Activated CD4-positive, alpha-beta memory T cell treated with anti-CD3 and anti-CD28 coated beads, Interleukin-2, amount 10 ng/mL, durations not matched to agents 7 days and 5 days (primary cell): ENCODE measurements at regions not wholly inside any gene's neighbourhood (a gene's known extent, or its start where the extent isn't known, plus 50 kb on each side); places are given as distances from the start of the nearest gene placed in this dataset.
"Not testable (repeated sequence)": the region's sequence is repeated elsewhere in the genome, so short reads cannot be mapped to it uniquely, and the experiment has no call there.

Experiments
- CTCF ChIA-PET: fragments of 350-600 bp; sonication (Branson Sonifier 250); formaldehyde crosslinking; loops from one replicate; lab custom pipeline; 2021; ENCODE audit warnings: antibody characterized with exemption, inconsistent platforms; lab: Charles Lee
- POLR2A ChIA-PET: fragments of 350-600 bp; sonication (Branson Sonifier 250); formaldehyde crosslinking; loops from one replicate; lab custom pipeline; 2021; ENCODE audit warnings: antibody characterized with exemption; lab: Charles Lee
- DNase-seq: peaks from one replicate; pipeline ENCODE4 v3.0.0-alpha.2; 2020
- H3K27ac Mint-ChIP-seq: one replicate; pipeline ENCODE4 v1.8.0; 2021; ENCODE audit warnings: mild to moderate bottlenecking, mixed read lengths
- H3K27me3 Mint-ChIP-seq: one replicate; pipeline ENCODE4 v1.8.0; 2021; ENCODE audit warnings: mixed read lengths
- H3K36me3 Mint-ChIP-seq: one replicate; pipeline ENCODE4 v1.8.0; 2021; ENCODE audit warnings: low read depth, mixed read lengths
- H3K4me1 Mint-ChIP-seq: one replicate; pipeline ENCODE4 v1.8.0; 2021; ENCODE audit warnings: mixed read lengths
- H3K4me3 Mint-ChIP-seq: one replicate; pipeline ENCODE4 v1.8.0; 2021; ENCODE audit warnings: mild to moderate bottlenecking, mixed read lengths
- H3K9me3 Mint-ChIP-seq: one replicate; pipeline ENCODE4 v1.8.0; 2021; ENCODE audit warnings: mixed read lengths

GRCh38 chr7:39798077-39798476 is 152.0 kb upstream of the CDK13 start:
- H3K27ac Mint-ChIP-seq, H3K4me3 Mint-ChIP-seq, POLR2A ChIA-PET, DNase-seq, H3K36me3 Mint-ChIP-seq, CTCF ChIA-PET, H3K4me1 Mint-ChIP-seq, H3K27me3 Mint-ChIP-seq, H3K9me3 Mint-ChIP-seq: not testable (repeated sequence)

- Mint-ChIP-seq H3K36me3 (no peaks in the 10 kb centered on the region), H3K4me3 (no peak overlapping the region), H3K27ac (no peak overlapping the region), H3K4me1 (no peaks in the 10 kb centered on the region), H3K27me3 (peaks cover 10% of the 10 kb centered on the region), H3K9me3 (no peaks in the 10 kb centered on the region)
- ChIA-PET POLR2A (no interaction called here), CTCF (no interaction called here)
- no peak for DNase-seq
Measured at GRCh38 chr7:39808796-39809481, 141.1 kb upstream of the CDK13 start.

DNA sequence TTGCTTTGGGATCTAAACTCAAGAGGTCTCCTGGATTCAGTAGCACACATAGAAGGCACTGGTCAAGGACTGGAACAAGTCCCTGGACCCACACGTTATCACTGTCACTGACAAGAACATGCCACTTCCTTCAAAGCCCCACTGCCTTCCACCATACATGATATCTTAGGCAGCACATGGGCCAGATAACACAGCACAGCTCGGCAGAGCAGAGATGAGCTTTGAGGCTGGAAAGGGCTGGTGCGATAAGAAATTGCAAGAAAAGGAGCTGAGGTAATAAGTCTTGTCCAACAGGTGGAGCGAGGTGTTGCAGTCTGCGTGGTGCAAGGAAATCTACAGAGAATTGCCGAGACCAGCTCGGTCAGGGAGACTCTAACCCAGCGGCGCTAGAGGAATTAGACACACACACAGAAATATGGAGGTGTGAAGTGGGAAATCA is 139.8 kb upstream of the CDK13 start:
- H3K4me1 Mint-ChIP-seq: no peaks in the 10 kb centered on the region
- POLR2A ChIA-PET: no interaction called here
- H3K9me3 Mint-ChIP-seq: no peaks in the 10 kb centered on the region
- CTCF ChIA-PET: no interaction called here
- H3K4me3 Mint-ChIP-seq: no peak overlapping the region
- no peak for DNase-seq
- peaks cover 18% of the 10 kb centered on the region for H3K27me3 Mint-ChIP-seq
- no peak overlapping the region for H3K27ac Mint-ChIP-seq
- H3K36me3 Mint-ChIP-seq: no peaks in the 10 kb centered on the region

DNA sequence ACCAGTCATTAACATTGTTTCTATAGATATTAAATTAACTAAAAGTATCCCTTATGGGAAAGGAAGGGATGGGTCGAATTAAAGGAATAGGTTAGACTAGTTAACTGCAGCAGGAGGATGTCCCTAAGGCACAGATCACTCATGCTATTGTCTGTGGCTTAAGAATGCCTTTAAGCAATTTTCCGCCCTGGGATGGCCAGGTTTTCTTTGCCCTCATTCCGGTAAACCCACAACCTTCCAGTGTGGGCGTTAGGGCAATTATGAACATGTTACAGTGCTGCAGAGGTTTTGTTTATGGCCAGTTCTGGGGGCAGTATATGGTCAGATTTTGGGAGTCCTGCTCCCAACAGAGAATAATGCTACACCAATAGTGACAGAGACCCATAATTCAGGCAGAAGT is 139.3 kb upstream of the CDK13 start:
- no peak overlapping the region for H3K27ac Mint-ChIP-seq
- no peaks in the 10 kb centered on the region for H3K36me3 Mint-ChIP-seq
- ChIA-PET CTCF (no interaction called here), POLR2A (no interaction called here)
- no peak for DNase-seq
- H3K27me3 Mint-ChIP-seq: peaks cover 22% of the 10 kb centered on the region
- no peaks in the 10 kb centered on the region for H3K4me1 Mint-ChIP-seq
- no peak overlapping the region for H3K4me3 Mint-ChIP-seq
- no peaks in the 10 kb centered on the region for H3K9me3 Mint-ChIP-seq

DNA sequence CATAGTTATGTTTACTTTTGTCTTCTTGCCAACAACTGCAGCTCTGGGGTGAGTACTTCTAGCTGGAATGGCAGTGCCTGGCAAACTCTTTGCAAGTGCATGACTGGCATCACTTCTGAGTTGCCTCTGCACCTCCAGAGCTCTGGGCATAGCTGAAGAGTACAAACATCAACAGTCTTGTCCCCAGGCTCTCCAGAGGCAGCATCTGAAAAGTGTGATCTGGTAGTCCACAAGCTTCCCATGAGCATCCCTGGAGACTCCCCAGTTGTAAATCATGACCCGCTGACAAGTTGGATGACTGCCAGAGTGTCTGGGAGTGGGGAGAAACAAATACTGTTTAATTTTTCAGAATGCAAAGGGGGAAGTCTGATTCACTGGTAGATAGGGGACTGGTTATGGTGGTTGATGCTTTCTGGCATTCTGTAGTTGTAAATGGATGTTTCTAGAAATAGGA is 138.9 kb upstream of the CDK13 start:
- POLR2A ChIA-PET: no interaction called here
- Mint-ChIP-seq H3K4me3 (no peak overlapping the region), H3K27me3 (peaks cover 26% of the 10 kb centered on the region), H3K9me3 (no peaks in the 10 kb centered on the region), H3K4me1 (no peaks in the 10 kb centered on the region), H3K27ac (no peak overlapping the region), H3K36me3 (no peaks in the 10 kb centered on the region)
- no peak for DNase-seq
- CTCF ChIA-PET: interaction anchor here (0.6 kb wide), 1 partner anchor 217 kb away, joined by 3 read pairs; no protein-coding TSS in a partner anchor

GRCh38 chr7:39816462-39817060 is 133.5 kb upstream of the CDK13 start:
- CTCF ChIA-PET: no interaction called here
- no peak overlapping the region for H3K27ac Mint-ChIP-seq
- H3K36me3 Mint-ChIP-seq: no peaks in the 10 kb centered on the region
- no peak for DNase-seq
- H3K27me3 Mint-ChIP-seq: peaks cover 52% of the 10 kb centered on the region
- no peak overlapping the region for H3K4me3 Mint-ChIP-seq
- H3K4me1 Mint-ChIP-seq: no peaks in the 10 kb centered on the region
- POLR2A ChIA-PET: no interaction called here
- no peaks in the 10 kb centered on the region for H3K9me3 Mint-ChIP-seq

GRCh38 chr7:39819514-39819913 is 130.5 kb upstream of the CDK13 start:
- peaks cover 60% of the 10 kb centered on the region for H3K27me3 Mint-ChIP-seq
- DNase-seq: no peak
- H3K4me1 Mint-ChIP-seq: no peaks in the 10 kb centered on the region
- H3K9me3 Mint-ChIP-seq: no peaks in the 10 kb centered on the region
- ChIA-PET POLR2A (no interaction called here), CTCF (no interaction called here)
- H3K36me3 Mint-ChIP-seq: no peaks in the 10 kb centered on the region
- no peak overlapping the region for H3K4me3 Mint-ChIP-seq
- no peak overlapping the region for H3K27ac Mint-ChIP-seq

GRCh38 chr7:39824456-39825200 is 125.4 kb upstream of the CDK13 start:
- POLR2A ChIA-PET: no interaction called here
- H3K27me3 Mint-ChIP-seq: peaks cover 51% of the 10 kb centered on the region
- no peaks in the 10 kb centered on the region for H3K36me3 Mint-ChIP-seq
- H3K27ac Mint-ChIP-seq: no peak overlapping the region
- peaks cover 2% of the 10 kb centered on the region for H3K4me1 Mint-ChIP-seq
- CTCF ChIA-PET: interaction anchor here (1.4 kb wide), 1 partner anchor 244 kb away, joined by 4 read pairs; no protein-coding TSS in a partner anchor
- no peaks in the 10 kb centered on the region for H3K9me3 Mint-ChIP-seq
- DNase-seq: no peak
- no peak overlapping the region for H3K4me3 Mint-ChIP-seq

GRCh38 chr7:39825401-39825980 is 124.6 kb upstream of the CDK13 start:
- no peaks in the 10 kb centered on the region for H3K9me3 Mint-ChIP-seq
- ChIA-PET CTCF (interaction anchor here (1.4 kb wide), 1 partner anchor 245 kb away, joined by 4 read pairs; no protein-coding TSS in a partner anchor), POLR2A (no interaction called here)
- H3K27ac Mint-ChIP-seq: no peak overlapping the region
- DNase-seq: no peak
- peaks cover 2% of the 10 kb centered on the region for H3K4me1 Mint-ChIP-seq
- no peaks in the 10 kb centered on the region for H3K36me3 Mint-ChIP-seq
- H3K27me3 Mint-ChIP-seq: peaks cover 55% of the 10 kb centered on the region
- no peak overlapping the region for H3K4me3 Mint-ChIP-seq

- DNase-seq: no peak
- peaks cover 2% of the 10 kb centered on the region for H3K4me1 Mint-ChIP-seq
- H3K27ac Mint-ChIP-seq: no peak overlapping the region
- no peaks in the 10 kb centered on the region for H3K36me3 Mint-ChIP-seq
- H3K27me3 Mint-ChIP-seq: peaks cover 51% of the 10 kb centered on the region
- CTCF ChIA-PET: no interaction called here
- POLR2A ChIA-PET: no interaction called here
- H3K4me3 Mint-ChIP-seq: no peak overlapping the region
- H3K9me3 Mint-ChIP-seq: no peaks in the 10 kb centered on the region
Measured at GRCh38 chr7:39826166-39826565, 123.9 kb upstream of the CDK13 start.

DNA sequence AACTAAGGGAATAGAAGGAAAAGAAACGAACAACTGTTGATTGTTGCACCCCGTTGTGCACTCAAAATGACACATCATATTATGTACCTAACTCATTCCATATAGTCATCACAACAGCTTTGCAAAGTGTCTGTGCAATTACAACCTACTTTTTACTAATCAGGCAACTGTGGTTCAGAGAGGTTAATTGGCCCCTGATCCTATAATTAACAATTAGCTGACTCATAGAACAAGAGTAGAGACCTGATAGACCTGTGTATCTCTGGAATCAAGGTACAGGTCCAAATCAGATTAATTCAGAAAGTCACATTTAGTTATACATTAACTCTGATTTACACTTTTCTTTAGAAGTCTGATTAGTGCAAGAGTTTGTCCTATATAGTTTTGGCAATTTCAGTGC is 122.5 kb upstream of the CDK13 start:
- no peaks in the 10 kb centered on the region for H3K9me3 Mint-ChIP-seq
- H3K27ac Mint-ChIP-seq: no peak overlapping the region
- H3K4me3 Mint-ChIP-seq: no peak overlapping the region
- CTCF ChIA-PET: interaction anchor here (0.6 kb wide), 1 partner anchor 197 kb away, joined by 3 read pairs; no protein-coding TSS in a partner anchor
- POLR2A ChIA-PET: no interaction called here
- peaks cover 2% of the 10 kb centered on the region for H3K4me1 Mint-ChIP-seq
- no peak for DNase-seq
- H3K27me3 Mint-ChIP-seq: peaks cover 54% of the 10 kb centered on the region
- H3K36me3 Mint-ChIP-seq: no peaks in the 10 kb centered on the region

DNA sequence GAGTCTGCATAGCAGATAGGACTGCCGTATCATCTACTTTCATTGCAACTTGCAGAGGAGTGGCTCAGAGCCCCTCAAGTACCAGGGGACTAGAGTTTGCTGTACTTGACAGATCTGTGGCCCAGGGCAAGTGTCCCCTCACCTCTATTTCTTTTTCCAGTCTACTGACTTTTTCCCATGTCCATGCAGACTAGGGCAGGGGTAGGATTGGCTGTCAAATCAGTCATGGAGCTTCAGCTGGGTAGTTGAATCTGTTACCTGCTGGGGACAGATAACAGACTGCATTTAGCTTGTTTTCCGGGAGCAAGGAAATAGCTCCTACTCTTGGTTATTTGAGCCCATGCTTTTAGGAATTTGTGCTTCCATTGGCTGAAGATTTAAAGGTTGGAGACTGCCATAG is 121.0 kb upstream of the CDK13 start:
- CTCF ChIA-PET: no interaction called here
- DNase-seq: no peak
- no peak overlapping the region for H3K4me3 Mint-ChIP-seq
- H3K27ac Mint-ChIP-seq: no peak overlapping the region
- no peaks in the 10 kb centered on the region for H3K9me3 Mint-ChIP-seq
- H3K4me1 Mint-ChIP-seq: peaks cover 2% of the 10 kb centered on the region
- POLR2A ChIA-PET: no interaction called here
- no peaks in the 10 kb centered on the region for H3K36me3 Mint-ChIP-seq
- H3K27me3 Mint-ChIP-seq: peaks cover 55% of the 10 kb centered on the region

- ChIA-PET CTCF (interaction anchor here (0.6 to 1.6 kb wide), 3 partner anchors 86 to 252 kb away, joined by 3 to 6 read pairs (median 3); no protein-coding TSS in a partner anchor), POLR2A (no interaction called here)
- Mint-ChIP-seq H3K9me3 (no peaks in the 10 kb centered on the region), H3K27me3 (peaks cover 61% of the 10 kb centered on the region), H3K4me1 (no peaks in the 10 kb centered on the region), H3K27ac (no peak overlapping the region), H3K36me3 (no peaks in the 10 kb centered on the region), H3K4me3 (no peak overlapping the region)
- no peak for DNase-seq
Measured at GRCh38 chr7:39832519-39833085, 117.5 kb upstream of the CDK13 start.
